H1 (cell line): ENCODE measurements at regions not wholly inside any gene's neighbourhood (a gene's known extent, or its start where the extent isn't known, plus 50 kb on each side); places are given as distances from the start of the nearest gene placed in this dataset.

Experiments
- CTCF ChIA-PET: fragments of 300-600 bp; sonication (Branson Sonifier 250); formaldehyde crosslinking; loops from one replicate; lab custom pipeline; 2021; ENCODE audit not compliant: partially characterized antibody; lab: Charles Lee
- POLR2A ChIA-PET: fragments of 300-600 bp; sonication (Branson Sonifier 250); formaldehyde crosslinking; loops from one replicate; lab custom pipeline; 2021; ENCODE audit warnings: inconsistent platforms; ENCODE audit not compliant: partially characterized antibody; lab: Charles Lee
- DNase-seq, 2 experiments: peaks; one replicate each; pipeline versions ENCODE4 v3.0.0 to v3.0.0-alpha.2; 2010 to 2022; ENCODE audit warnings: low spot score in 2 of 2, low read depth in 1 of 2, mixed read lengths in 1 of 2
- FAIRE-seq: peaks from 2 replicates; lab custom pipeline; 2011; peaks lifted over from hg19 to GRCh38; lab: Jason Lieb, UNC
- H2AFZ ChIP-seq: 2 replicates; pipeline ENCODE4 v1.8.1; 2012; ENCODE audit warnings: low read length, inconsistent platforms
- H2AK5ac ChIP-seq: 2 replicates; pipeline ENCODE4 v1.6.1; 2013; ENCODE audit warnings: low read depth, low read length
- H2BK120ac ChIP-seq: replicated peaks from 2 replicates; pipeline ENCODE3; 2013; ENCODE audit warnings: low read depth, low read length, inconsistent platforms
- H2BK12ac ChIP-seq: 2 replicates; pipeline ENCODE4 v1.6.1; 2013; ENCODE audit warnings: low read depth, low read length
- H2BK15ac ChIP-seq: 2 replicates; pipeline ENCODE4 v1.6.1; 2013; ENCODE audit warnings: low read length
- H2BK20ac ChIP-seq: 2 replicates; pipeline ENCODE4 v1.6.1; 2013; ENCODE audit warnings: low read length
- H2BK5ac ChIP-seq: 2 replicates; pipeline ENCODE4 v1.6.1; 2013; ENCODE audit warnings: low read depth, low read length
- H3K14ac ChIP-seq: 2 replicates; pipeline ENCODE4 v1.6.1; 2013; ENCODE audit warnings: inconsistent platforms; ENCODE audit not compliant: insufficient read length
- H3K18ac ChIP-seq: 2 replicates; pipeline ENCODE4 v1.6.1; 2013; ENCODE audit warnings: low read length; ENCODE audit errors: extremely low read depth
- H3K23ac ChIP-seq: 2 replicates; pipeline ENCODE4 v1.6.1; 2013; ENCODE audit warnings: inconsistent platforms; ENCODE audit not compliant: insufficient read length
- H3K23me2 ChIP-seq: 2 replicates; pipeline ENCODE4 v1.6.1; 2013; ENCODE audit warnings: low read depth, low read length
- H3K27ac ChIP-seq: 2 replicates; pipeline ENCODE4 v1.6.1; 2011; ENCODE audit warnings: low read depth, low read length, inconsistent platforms
- H3K27me3 ChIP-seq, 4 experiments: replicated peaks in 1 of 4; 1 replicate in 1 of 4; 2 replicates in 3 of 4; pipeline versions ENCODE4 v1.6.1 to v1.8.1; 2011 to 2013; ENCODE audit warnings: low read length in 3 of 4, mild to moderate bottlenecking in 3 of 4, inconsistent platforms in 2 of 4, mixed read lengths in 2 of 4, moderate library complexity in 1 of 4; ENCODE audit not compliant: control insufficient read depth in 3 of 4, insufficient read depth in 3 of 4; ENCODE audit errors: extremely low read depth in 1 of 4
- H3K36me3 ChIP-seq, 4 experiments: 2 replicates each; pipeline versions ENCODE4 v1.6.1 to v1.8.1; 2011 to 2013; ENCODE audit warnings: mild to moderate bottlenecking in 4 of 4, low read length in 3 of 4, moderate library complexity in 2 of 4, control low read depth in 1 of 4, inconsistent platforms in 1 of 4; ENCODE audit not compliant: insufficient read depth in 4 of 4, control insufficient read depth in 2 of 4
- H3K4ac ChIP-seq: replicated peaks from 2 replicates; pipeline ENCODE3; 2013; ENCODE audit warnings: low read length, low read depth, mixed read lengths, inconsistent platforms; ENCODE audit not compliant: insufficient read length
- H3K4me1 ChIP-seq, 4 experiments: replicated peaks in 1 of 4; 1 replicate in 1 of 4; 2 replicates in 3 of 4; pipeline versions ENCODE4 v1.6.1 to v1.8.1; 2011 to 2013; ENCODE audit warnings: low read length in 3 of 4, inconsistent platforms in 2 of 4, mixed read lengths in 1 of 4; ENCODE audit not compliant: insufficient read depth in 4 of 4, control insufficient read depth in 3 of 4
- H3K4me2 ChIP-seq, 2 experiments: 2 replicates each; pipeline versions ENCODE4 v1.6.1 to v1.8.1; 2011 to 2013; ENCODE audit warnings: low read depth in 2 of 2, low read length in 2 of 2, control low read depth in 1 of 2, inconsistent platforms in 1 of 2, mild to moderate bottlenecking in 1 of 2; ENCODE audit not compliant: insufficient read depth in 1 of 2
- H3K4me3 ChIP-seq, 4 experiments: fragments of 200-600, 300-600 bp in 1 of 4; sonication (generic), shearing (Covaris generic), sonication (Bioruptor Twin) in 1 of 4; 2 replicates each; pipeline versions ENCODE4 v1.5.1 to v1.8.1; 2011 to 2016; ENCODE audit warnings: low read length in 4 of 4, low read depth in 3 of 4, control low read depth in 2 of 4, inconsistent platforms in 2 of 4, mild to moderate bottlenecking in 2 of 4, mixed read lengths in 1 of 4, moderate library complexity in 1 of 4; ENCODE audit not compliant: insufficient read depth in 2 of 4; ENCODE audit errors: extremely low read depth in 1 of 4
- H3K56ac ChIP-seq: replicated peaks from 2 replicates; pipeline ENCODE3; 2013; ENCODE audit warnings: low read depth, mild to moderate bottlenecking, mixed read lengths, low read length, inconsistent platforms; ENCODE audit not compliant: insufficient read length
- H3K79me1 ChIP-seq: 2 replicates; pipeline ENCODE4 v1.6.1; 2013; ENCODE audit warnings: low read depth, low read length, control low read depth
- H3K79me2 ChIP-seq, 2 experiments: 2 replicates each; pipeline versions ENCODE4 v1.6.1 to v1.8.1; 2012 to 2013; ENCODE audit warnings: low read length in 2 of 2, mild to moderate bottlenecking in 2 of 2, inconsistent platforms in 1 of 2; ENCODE audit not compliant: insufficient read depth in 2 of 2, control insufficient read depth in 1 of 2
- H3K9ac ChIP-seq, 4 experiments: replicated peaks in 1 of 4; 1 replicate in 1 of 4; 2 replicates in 3 of 4; pipeline versions ENCODE4 v1.6.1 to v1.8.1; 2011 to 2013; ENCODE audit warnings: low read depth in 3 of 4, low read length in 3 of 4, control low read depth in 2 of 4, mild to moderate bottlenecking in 2 of 4, moderate library complexity in 2 of 4, inconsistent platforms in 1 of 4; ENCODE audit errors: extremely low read depth in 1 of 4
- H3K9me3 ChIP-seq, 2 experiments: 2 replicates each; pipeline versions ENCODE4 v1.6.1 to v1.8.1; 2012 to 2013; ENCODE audit warnings: mild to moderate bottlenecking in 2 of 2, moderate library complexity in 2 of 2, control low read depth in 1 of 2, inconsistent platforms in 1 of 2, low read depth in 1 of 2, low read length in 1 of 2, mixed read lengths in 1 of 2; ENCODE audit not compliant: insufficient read depth in 2 of 2
- H4K20me1 ChIP-seq, 2 experiments: replicated peaks in 1 of 2; 2 replicates each; pipeline versions ENCODE3 to v1.8.1; 2011 to 2013; ENCODE audit warnings: inconsistent platforms in 2 of 2, low read length in 2 of 2, mild to moderate bottlenecking in 1 of 2; ENCODE audit not compliant: insufficient read depth in 2 of 2, control insufficient read depth in 1 of 2
- H4K5ac ChIP-seq: 2 replicates; pipeline ENCODE4 v1.6.1; 2013; ENCODE audit warnings: low read length, low read depth, mixed read lengths, inconsistent platforms; ENCODE audit not compliant: insufficient read length
- H4K8ac ChIP-seq: 2 replicates; pipeline ENCODE4 v1.8.0; 2013; ENCODE audit warnings: mild to moderate bottlenecking, moderate library complexity, low read length, inconsistent platforms; ENCODE audit not compliant: insufficient read depth; ENCODE audit errors: extremely low read depth
- H4K91ac ChIP-seq: replicated peaks from 2 replicates; pipeline ENCODE3; 2013; ENCODE audit warnings: low read length, mixed read lengths, inconsistent platforms; ENCODE audit not compliant: insufficient read length
- ATF2 ChIP-seq: IDR thresholded peaks from 2 replicates; pipeline ENCODE4 v1.6.1; 2012; ENCODE audit warnings: low read length, inconsistent platforms
- BRCA1 ChIP-seq: IDR thresholded peaks from 2 replicates; pipeline ENCODE4 v1.6.1; 2012; ENCODE audit warnings: low read depth, low read length, improper control_type of control experiment
- CEBPB ChIP-seq: IDR thresholded peaks from 2 replicates; pipeline ENCODE4 v1.6.1; 2012; ENCODE audit warnings: low read depth, low read length
- GABPA ChIP-seq: IDR thresholded peaks from 2 replicates; pipeline ENCODE4 v1.6.1; 2011; ENCODE audit warnings: mild to moderate bottlenecking, low read length, moderate library complexity, borderline replicate concordance; ENCODE audit not compliant: insufficient read depth
- HDAC2 ChIP-seq, 2 experiments: fragments of 300-600 bp in 1 of 2; sonication (generic) in 1 of 2; IDR thresholded peaks; 2 replicates each; pipeline ENCODE4 v1.6.1; 2011 to 2012; ENCODE audit warnings: low read depth in 2 of 2, low read length in 2 of 2, mild to moderate bottlenecking in 2 of 2, moderate library complexity in 2 of 2, borderline replicate concordance in 1 of 2, inconsistent platforms in 1 of 2
- POLR2A ChIP-seq, 2 experiments: IDR thresholded peaks; 1 replicate in 1 of 2; 2 replicates in 1 of 2; pipeline ENCODE4 v1.6.1; 2011; ENCODE audit warnings: low read depth in 2 of 2, low read length in 2 of 2, mild to moderate bottlenecking in 2 of 2; ENCODE audit errors: control extremely low read depth in 1 of 2
- SP1 ChIP-seq: IDR thresholded peaks from 2 replicates; pipeline ENCODE4 v1.6.1; 2011; ENCODE audit warnings: low read depth, low read length
- SUZ12 ChIP-seq: fragments of 200-600 bp; sonication (generic); IDR thresholded peaks from 2 replicates; pipeline ENCODE4 v1.6.1; 2012; ENCODE audit warnings: mild to moderate bottlenecking, inconsistent platforms, low read length, moderate library complexity, mixed read lengths

- Histone ChIP-seq H3K56ac (no peak overlapping the region), H4K20me1 (no peaks in the 10 kb centered on the region), H3K14ac (no peak overlapping the region), H2BK120ac (no peak overlapping the region), H3K23ac (no peak overlapping the region), H2BK5ac (no peak overlapping the region), H3K18ac (no peak overlapping the region), H2BK20ac (no peak overlapping the region), H4K91ac (no peak overlapping the region), H3K4ac (no peak overlapping the region), H3K4me2 (no peak overlapping the region), H2BK12ac (no peak overlapping the region), H3K79me1 (no peaks in the 10 kb centered on the region), H3K4me1 (no peaks in the 10 kb centered on the region), H3K23me2 (no peaks in the 10 kb centered on the region), H3K27ac (no peak overlapping the region), H3K36me3 (no peaks in the 10 kb centered on the region), H2AFZ (no peak overlapping the region), H2BK15ac (no peak overlapping the region), H3K4me3 (no peak overlapping the region), H3K27me3 (no peaks in the 10 kb centered on the region), H4K5ac (no peak overlapping the region), H2AK5ac (no peak overlapping the region), H3K9ac (no peak overlapping the region), H4K8ac (no peak overlapping the region), H3K9me3 (peaks cover 0 to 3% of the 10 kb centered on the region in 2 experiments; a peak in 1 of 4 replicates), H3K79me2 (no peaks in the 10 kb centered on the region)
- no peak for FAIRE-seq
- TF ChIP-seq SP1 (no peak), GABPA (no peak), POLR2A (IDR thresholded peaks at IDR 0.05; ENCODE audit: control extremely low read depth in 1 of 2, low read depth in 2 of 2, low read length in 2 of 2) (no peak), SUZ12 (no peak), CEBPB (no peak), BRCA1 (no peak), ATF2 (no peak), HDAC2 (IDR thresholded peaks at IDR 0.05; ENCODE audit: borderline replicate concordance in 1 of 2, low read depth in 2 of 2, low read length in 2 of 2) (no peak)
- POLR2A ChIA-PET, result no interaction called here
- CTCF ChIA-PET, result no interaction called here
- DNase-seq, result no peak
Measured at GRCh38 chr10:65024886-65025285, 1503.7 kb downstream of the REEP3 start.
